ES-I3 (cell line): ENCODE measurements at regions not wholly inside any gene's neighbourhood (a gene's known extent, or its start where the extent isn't known, plus 50 kb on each side); places are given as distances from the start of the nearest gene placed in this dataset.

Experiments
- H3K36me3 ChIP-seq: 2 replicates; pipeline ENCODE4 v1.6.1; 2013; ENCODE audit warnings: mild to moderate bottlenecking, low read length, control low read depth, moderate library complexity; ENCODE audit not compliant: insufficient read depth
- H3K4me1 ChIP-seq: 2 replicates; pipeline ENCODE4 v1.6.1; 2013; ENCODE audit warnings: mild to moderate bottlenecking, control low read depth, low read length; ENCODE audit not compliant: insufficient read depth
- H3K9ac ChIP-seq: 2 replicates; pipeline ENCODE4 v1.6.1; 2013; ENCODE audit warnings: low read depth, mild to moderate bottlenecking, low read length, moderate library complexity
- H3K9me3 ChIP-seq: 2 replicates; pipeline ENCODE4 v1.6.1; 2013; ENCODE audit warnings: mild to moderate bottlenecking, low read length, moderate library complexity; ENCODE audit not compliant: control insufficient read depth, insufficient read depth

DNA sequence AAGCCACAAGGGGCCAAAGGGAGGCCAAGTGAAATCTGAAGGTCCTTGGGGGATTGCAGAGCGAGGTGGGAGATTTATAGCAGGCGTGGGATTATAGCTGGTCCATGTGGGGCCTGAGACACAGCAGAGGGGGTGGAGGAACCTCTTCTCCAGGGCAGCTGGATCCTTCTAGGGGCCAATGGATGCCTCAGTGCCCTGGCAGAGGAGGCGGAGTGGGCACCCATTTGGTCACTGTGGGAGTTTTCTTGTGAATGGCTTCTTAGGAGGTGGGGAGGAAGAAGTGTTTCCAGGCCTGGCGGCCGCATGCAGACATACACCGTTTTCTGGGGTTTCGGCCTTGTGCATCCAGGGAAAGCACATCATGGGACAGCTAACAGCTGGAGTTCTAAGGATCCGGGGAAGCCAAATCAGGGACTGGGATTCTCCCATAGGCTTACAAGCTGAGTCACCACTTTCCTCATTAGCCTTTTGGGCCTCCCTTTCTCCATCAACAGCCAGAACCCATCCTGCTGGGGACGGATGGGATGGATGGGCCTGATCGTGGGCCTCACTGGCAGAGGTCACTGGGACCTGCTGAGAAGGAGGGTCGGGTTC lies 76.5 kb downstream of the RHOU start:
- Histone ChIP-seq H3K4me1 (peaks cover 23% of the 10 kb centered on the region), H3K9me3 (no peaks in the 10 kb centered on the region), H3K9ac (no peak overlapping the region), H3K36me3 (no peaks in the 10 kb centered on the region)

GRCh38 chr1:228812961-228813360 lies 77.7 kb downstream of the RHOU start:
- Histone ChIP-seq H3K9ac (no peak overlapping the region), H3K9me3 (no peaks in the 10 kb centered on the region), H3K36me3 (no peaks in the 10 kb centered on the region), H3K4me1 (peaks cover 23% of the 10 kb centered on the region)

- H3K9ac ChIP-seq = no peak overlapping the region
- no peaks in the 10 kb centered on the region for H3K36me3 ChIP-seq
- no peaks in the 10 kb centered on the region for H3K9me3 ChIP-seq
- H3K4me1 ChIP-seq = peaks cover 23% of the 10 kb centered on the region
Measured at GRCh38 chr1:228814176-228814575, 78.9 kb downstream of the RHOU start.

DNA sequence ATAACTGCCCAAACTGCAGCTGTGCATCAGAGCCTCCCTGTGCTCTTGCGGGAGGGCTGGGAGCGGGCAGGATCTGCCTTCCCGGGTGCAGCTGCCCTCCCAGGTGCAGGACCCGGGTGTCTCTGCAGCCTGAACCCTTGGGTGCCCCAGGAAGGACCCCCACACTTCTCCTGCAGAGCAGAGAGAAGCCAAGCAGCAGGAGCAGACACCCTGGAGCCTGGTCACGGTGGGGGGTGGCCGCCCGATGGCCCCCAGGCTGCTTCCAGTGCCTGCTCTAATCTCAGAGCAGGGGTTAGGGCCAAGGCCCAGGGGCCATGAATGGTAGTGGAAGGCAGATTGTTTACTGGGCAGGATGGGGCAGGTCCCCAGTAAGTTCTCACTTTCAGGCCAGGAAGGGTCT lies 83.0 kb downstream of the RHOU start:
- H3K9ac ChIP-seq = no peak overlapping the region
- H3K36me3 ChIP-seq = no peaks in the 10 kb centered on the region
- no peaks in the 10 kb centered on the region for H3K9me3 ChIP-seq
- H3K4me1 ChIP-seq = peaks cover 7% of the 10 kb centered on the region; the same call in 1 of the 2 replicates

DNA sequence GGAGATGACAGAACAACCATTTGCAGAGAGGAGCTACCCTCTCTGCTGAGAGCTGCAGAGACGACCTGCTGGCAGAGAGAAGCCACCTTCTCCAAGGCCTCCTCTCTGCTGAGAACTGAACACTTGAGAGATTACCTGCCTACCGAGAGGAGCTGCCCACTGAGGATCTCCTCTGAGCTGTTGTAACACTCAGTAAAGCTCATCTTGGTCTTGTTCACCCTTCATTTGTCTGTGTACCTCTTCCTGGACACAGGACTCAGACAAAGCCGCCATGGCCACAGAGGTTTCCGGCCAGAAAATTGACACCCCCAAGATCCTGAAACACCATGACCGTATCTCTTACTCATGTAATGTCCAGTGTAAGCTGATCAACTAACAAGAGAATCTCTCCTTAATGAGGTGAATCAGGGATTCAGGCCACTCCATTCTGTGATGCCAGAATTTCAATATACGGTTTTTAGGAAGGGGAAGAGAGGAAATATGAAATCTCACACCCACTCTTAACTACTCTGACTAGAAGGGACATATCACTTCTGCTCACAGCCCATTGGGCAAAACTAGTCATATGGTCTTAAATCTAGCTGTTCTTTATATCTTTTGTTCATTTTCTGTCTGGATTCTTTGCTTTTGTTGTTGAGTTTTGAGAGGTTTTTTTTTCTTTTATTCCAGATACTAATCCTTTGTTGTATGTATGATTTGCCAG lies 83.8 kb downstream of the RHOU start:
- Histone ChIP-seq H3K9ac (no peak overlapping the region), H3K36me3 (no peaks in the 10 kb centered on the region), H3K4me1 (peaks cover 7% of the 10 kb centered on the region; the same call in 1 of the 2 replicates), H3K9me3 (no peaks in the 10 kb centered on the region)

GRCh38 chr1:228821252-228821651 lies 86.0 kb downstream of the RHOU start:
- Histone ChIP-seq H3K9ac (no peak overlapping the region), H3K4me1 (no peaks in the 10 kb centered on the region), H3K36me3 (no peaks in the 10 kb centered on the region), H3K9me3 (no peaks in the 10 kb centered on the region)

GRCh38 chr1:228823200-228823599 lies 87.9 kb downstream of the RHOU start:
- Histone ChIP-seq H3K4me1 (no peaks in the 10 kb centered on the region), H3K36me3 (no peaks in the 10 kb centered on the region), H3K9me3 (no peaks in the 10 kb centered on the region), H3K9ac (no peak overlapping the region)

DNA sequence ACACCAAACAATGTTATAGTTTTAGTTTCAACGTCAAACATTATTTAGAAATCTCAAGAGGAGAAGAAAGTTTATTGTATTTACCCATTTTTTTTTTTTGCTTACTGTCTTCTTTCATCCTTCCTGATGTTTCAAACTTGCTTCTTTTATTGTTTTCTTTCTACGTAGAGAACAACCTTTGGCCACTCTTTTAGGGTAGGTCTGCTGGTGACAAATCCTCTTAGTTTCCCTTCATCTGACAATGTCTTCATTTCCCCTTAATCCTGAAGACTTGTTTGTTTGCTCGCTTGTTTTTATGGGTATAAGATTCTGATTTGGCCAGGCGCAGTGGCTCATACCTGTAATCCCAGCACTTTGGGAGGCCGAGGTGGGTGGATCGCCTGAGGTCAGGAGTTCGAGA lies 89.1 kb downstream of the RHOU start:
- no peak overlapping the region for H3K9ac ChIP-seq
- no peaks in the 10 kb centered on the region for H3K36me3 ChIP-seq
- no peaks in the 10 kb centered on the region for H3K9me3 ChIP-seq
- no peaks in the 10 kb centered on the region for H3K4me1 ChIP-seq

DNA sequence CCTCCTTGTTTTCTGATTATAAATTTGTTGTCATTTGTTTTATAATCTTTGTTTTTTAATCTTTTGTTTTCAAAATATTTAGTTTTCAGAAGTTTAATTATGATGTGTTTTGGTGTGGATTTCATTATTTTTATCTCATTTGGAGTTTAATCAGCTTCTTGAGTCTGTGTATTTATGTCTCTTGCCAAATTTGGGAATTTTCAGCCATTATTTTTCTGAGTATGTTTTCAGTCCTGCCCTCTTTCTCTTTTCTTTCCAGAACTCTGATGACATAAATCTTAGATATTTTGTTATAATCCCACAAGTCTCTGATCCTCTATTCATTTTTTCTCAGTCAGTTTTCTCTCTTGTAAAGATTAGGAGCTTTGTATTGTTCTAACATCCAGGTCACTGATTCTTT lies 89.8 kb downstream of the RHOU start:
- H3K36me3 ChIP-seq = no peaks in the 10 kb centered on the region
- H3K9me3 ChIP-seq = no peaks in the 10 kb centered on the region
- H3K4me1 ChIP-seq = no peaks in the 10 kb centered on the region
- no peak overlapping the region for H3K9ac ChIP-seq

DNA sequence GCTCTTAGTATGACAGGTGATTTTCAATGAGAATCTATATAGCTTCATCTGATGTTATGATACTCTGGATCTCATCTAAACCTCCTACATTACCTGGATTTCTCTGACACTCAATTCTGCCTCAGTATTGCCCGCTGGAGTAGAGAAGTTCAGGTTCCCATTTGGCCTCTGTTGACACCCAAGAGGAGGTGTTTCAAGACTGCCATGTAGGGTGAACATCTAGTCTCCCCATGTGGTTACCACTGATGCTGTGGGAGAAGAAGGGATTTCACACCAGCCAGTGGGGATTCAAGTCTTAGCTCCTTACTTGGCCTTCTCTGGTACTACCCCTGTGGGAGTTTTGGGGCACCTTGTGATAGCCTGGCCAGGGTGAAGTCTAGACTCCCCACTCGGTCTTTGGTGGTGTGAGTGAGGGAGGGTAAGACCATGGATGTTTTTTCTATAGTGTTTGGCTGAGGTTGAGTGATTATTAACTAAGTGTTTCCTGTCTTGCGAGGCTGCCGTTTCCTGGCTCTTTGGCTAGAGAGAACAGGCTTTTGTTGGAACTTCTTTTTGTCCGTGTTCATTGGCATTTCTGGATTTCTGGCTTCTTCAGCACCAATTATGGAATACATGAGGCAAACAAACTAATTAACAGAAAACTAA lies 90.7 kb downstream of the RHOU start:
- Histone ChIP-seq H3K36me3 (no peaks in the 10 kb centered on the region), H3K4me1 (no peaks in the 10 kb centered on the region), H3K9me3 (no peaks in the 10 kb centered on the region), H3K9ac (no peak overlapping the region)

DNA sequence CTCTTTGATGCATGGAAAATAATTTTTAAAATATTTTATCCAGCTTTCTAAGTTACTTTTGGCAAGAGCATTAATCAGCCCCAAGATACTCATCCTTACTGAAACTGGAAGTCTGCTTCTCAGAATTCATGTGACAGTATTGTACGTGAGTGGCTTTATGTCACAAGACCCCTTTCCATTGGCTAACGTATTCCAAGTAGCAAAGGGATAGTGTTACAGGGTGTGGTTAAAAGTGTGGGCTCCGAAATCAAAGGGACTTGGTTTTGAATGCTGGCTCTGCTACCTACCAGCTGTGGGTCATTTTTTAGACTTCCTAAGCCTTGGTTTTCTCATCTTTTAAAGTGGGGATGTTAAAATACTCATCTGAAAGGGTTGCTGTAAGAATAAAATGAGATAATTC lies 91.7 kb downstream of the RHOU start:
- H3K9ac ChIP-seq = no peak overlapping the region
- H3K9me3 ChIP-seq = no peaks in the 10 kb centered on the region
- no peaks in the 10 kb centered on the region for H3K36me3 ChIP-seq
- H3K4me1 ChIP-seq = no peaks in the 10 kb centered on the region

- Histone ChIP-seq H3K9me3 (no peaks in the 10 kb centered on the region), H3K36me3 (no peaks in the 10 kb centered on the region), H3K4me1 (no peaks in the 10 kb centered on the region), H3K9ac (no peak overlapping the region)
Measured at GRCh38 chr1:228828151-228828550, 92.9 kb downstream of the RHOU start.

DNA sequence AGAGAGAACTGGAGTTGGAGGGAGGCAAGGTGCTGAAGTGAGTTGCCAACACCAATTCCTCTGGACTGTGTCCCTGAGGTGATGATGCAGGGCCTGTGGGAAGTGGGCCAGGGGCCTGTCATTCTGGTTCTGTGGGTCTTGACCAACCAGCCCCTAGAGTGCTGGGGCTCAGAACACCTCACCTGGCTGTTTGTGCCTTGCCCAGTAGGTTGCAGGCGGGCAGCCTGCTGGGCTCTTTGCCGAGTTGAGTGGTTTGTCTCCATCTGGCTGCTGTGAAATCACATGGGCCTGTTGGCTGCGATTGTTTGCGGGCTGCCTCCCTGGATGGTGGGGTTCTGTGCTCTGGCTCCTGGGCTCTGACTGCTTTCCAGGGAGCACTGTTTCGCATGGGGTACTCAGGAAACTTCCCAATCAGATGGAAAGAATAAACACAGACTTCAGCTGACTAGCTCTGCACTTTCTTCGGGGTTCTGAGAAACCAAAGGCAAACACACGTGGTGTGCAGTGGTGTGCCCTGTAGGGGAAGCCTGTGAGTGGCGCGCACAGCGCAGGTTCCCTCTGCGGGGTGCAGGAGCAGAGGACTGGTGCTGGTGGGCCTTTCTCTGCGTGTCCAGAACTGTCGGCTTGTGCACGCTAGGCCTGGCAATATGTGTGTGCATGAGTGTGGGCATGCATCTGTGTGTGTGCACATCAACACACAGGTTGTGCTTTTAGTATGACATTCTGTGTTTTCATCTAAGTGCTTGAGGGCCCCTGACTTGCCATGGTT lies 95.1 kb downstream of the RHOU start:
- H3K4me1 ChIP-seq = no peaks in the 10 kb centered on the region
- no peak overlapping the region for H3K9ac ChIP-seq
- H3K9me3 ChIP-seq = no peaks in the 10 kb centered on the region
- no peaks in the 10 kb centered on the region for H3K36me3 ChIP-seq

GRCh38 chr1:228830954-228831481 lies 95.7 kb downstream of the RHOU start:
- Histone ChIP-seq H3K9ac (no peak overlapping the region), H3K36me3 (no peaks in the 10 kb centered on the region), H3K4me1 (no peaks in the 10 kb centered on the region), H3K9me3 (no peaks in the 10 kb centered on the region)
